GM23338 (cell line): ENCODE measurements at regions not wholly inside any gene's neighbourhood (a gene's known extent, or its start where the extent isn't known, plus 50 kb on each side); places are given as distances from the start of the nearest gene placed in this dataset.

Experiments
- CREB1 ChIP-seq: fragments of 250-450 bp; sonication (Bioruptor Pico); IDR thresholded peaks from 2 replicates; pipeline ENCODE4 v1.5.0; 2020; ENCODE audit warnings: low read depth, mild to moderate bottlenecking, moderate library complexity
- CTCF ChIP-seq, 2 experiments: fragments of 200-600 bp in 1 of 2; sonication (generic) in 1 of 2; conservative IDR thresholded peaks; 2 replicates each; pipeline versions ENCODE4 v1.5.1 to v1.6.1; 2016 to 2017; ENCODE audit warnings: antibody characterized with exemption in 2 of 2, low read depth in 2 of 2, mild to moderate bottlenecking in 2 of 2, moderate library complexity in 1 of 2
- EZH2 ChIP-seq: fragments of 200-600 bp; sonication (generic); IDR thresholded peaks from one replicate; pipeline ENCODE4 v1.8.0; 2017; ENCODE audit warnings: antibody characterized with exemption, mild to moderate bottlenecking, low read depth; ENCODE audit not compliant: unreplicated experiment
- EZH2phosphoT487 ChIP-seq: fragments of 200-600 bp; sonication (generic); IDR thresholded peaks from one replicate; pipeline ENCODE4 v1.8.1; 2018; ENCODE audit warnings: antibody characterized with exemption; ENCODE audit not compliant: unreplicated experiment
- NANOG ChIP-seq: IDR thresholded peaks from 2 replicates; pipeline ENCODE4 v1.6.1; 2016; ENCODE audit warnings: antibody characterized with exemption, borderline replicate concordance
- POLR2AphosphoS5 ChIP-seq: IDR thresholded peaks from 2 replicates; pipeline ENCODE4 v1.6.1; 2016; ENCODE audit warnings: antibody characterized with exemption, low read depth
- STAT1 ChIP-seq: IDR thresholded peaks from one replicate; pipeline ENCODE4 v1.6.1; 2016; ENCODE audit warnings: antibody characterized with exemption; ENCODE audit not compliant: unreplicated experiment
- ZNF114 ChIP-seq: fragments of 250-450 bp; sonication (Bioruptor Pico); IDR thresholded peaks from 2 replicates; pipeline ENCODE4 v1.5.0; 2020; ENCODE audit warnings: mild to moderate bottlenecking, moderate library complexity
- ZNF331 ChIP-seq: fragments of 250-450 bp; sonication (Bioruptor Pico); IDR thresholded peaks from 2 replicates; pipeline ENCODE4 v1.5.0; 2020; ENCODE audit warnings: low read depth, mild to moderate bottlenecking, moderate library complexity
- TF ChIP-seq, protein P1 (sequence below): IDR thresholded peaks from one replicate; pipeline ENCODE4 v1.6.1; 2018; ENCODE audit warnings: antibody characterized with exemption; ENCODE audit not compliant: unreplicated experiment

- TF ChIP-seq CTCF (conservative IDR thresholded peaks at IDR 0.05; ENCODE audit: low read depth in 2 of 2) (no peak), STAT1 (no peak), NANOG (no peak), EZH2 (no peak), EZH2phosphoT487 (no peak), CREB1 (CRISPR knock-in tag) (no peak), ZNF331 (CRISPR knock-in tag) (no peak), POLR2AphosphoS5 (no peak), ZNF114 (CRISPR knock-in tag) (no peak)
- TF ChIP-seq, protein P1, sequence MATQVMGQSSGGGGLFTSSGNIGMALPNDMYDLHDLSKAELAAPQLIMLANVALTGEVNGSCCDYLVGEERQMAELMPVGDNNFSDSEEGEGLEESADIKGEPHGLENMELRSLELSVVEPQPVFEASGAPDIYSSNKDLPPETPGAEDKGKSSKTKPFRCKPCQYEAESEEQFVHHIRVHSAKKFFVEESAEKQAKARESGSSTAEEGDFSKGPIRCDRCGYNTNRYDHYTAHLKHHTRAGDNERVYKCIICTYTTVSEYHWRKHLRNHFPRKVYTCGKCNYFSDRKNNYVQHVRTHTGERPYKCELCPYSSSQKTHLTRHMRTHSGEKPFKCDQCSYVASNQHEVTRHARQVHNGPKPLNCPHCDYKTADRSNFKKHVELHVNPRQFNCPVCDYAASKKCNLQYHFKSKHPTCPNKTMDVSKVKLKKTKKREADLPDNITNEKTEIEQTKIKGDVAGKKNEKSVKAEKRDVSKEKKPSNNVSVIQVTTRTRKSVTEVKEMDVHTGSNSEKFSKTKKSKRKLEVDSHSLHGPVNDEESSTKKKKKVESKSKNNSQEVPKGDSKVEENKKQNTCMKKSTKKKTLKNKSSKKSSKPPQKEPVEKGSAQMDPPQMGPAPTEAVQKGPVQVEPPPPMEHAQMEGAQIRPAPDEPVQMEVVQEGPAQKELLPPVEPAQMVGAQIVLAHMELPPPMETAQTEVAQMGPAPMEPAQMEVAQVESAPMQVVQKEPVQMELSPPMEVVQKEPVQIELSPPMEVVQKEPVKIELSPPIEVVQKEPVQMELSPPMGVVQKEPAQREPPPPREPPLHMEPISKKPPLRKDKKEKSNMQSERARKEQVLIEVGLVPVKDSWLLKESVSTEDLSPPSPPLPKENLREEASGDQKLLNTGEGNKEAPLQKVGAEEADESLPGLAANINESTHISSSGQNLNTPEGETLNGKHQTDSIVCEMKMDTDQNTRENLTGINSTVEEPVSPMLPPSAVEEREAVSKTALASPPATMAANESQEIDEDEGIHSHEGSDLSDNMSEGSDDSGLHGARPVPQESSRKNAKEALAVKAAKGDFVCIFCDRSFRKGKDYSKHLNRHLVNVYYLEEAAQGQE, result no peak
These were observed 962.5 kb downstream of the RPA4 start for GRCh38 chrX:97846228-97846627.
